A549 (cell line): ENCODE measurements at regions not wholly inside any gene's neighbourhood (a gene's known extent, or its start where the extent isn't known, plus 50 kb on each side); places are given as distances from the start of the nearest gene placed in this dataset.
A peak's percentile ranks its signal among the peaks of the same experiment; 100 is the strongest.
"Not testable (repeated sequence)": the region's sequence is repeated elsewhere in the genome, so short reads cannot be mapped to it uniquely, and the experiment has no call there.

ENCODE experiments used
- ATAC-seq, 2 experiments: fragments of 200-7000 bp in 1 of 2; fragments of >200 bp in 1 of 2; cut with Nextera tagmentation in 1 of 2; cut with Tn5 transposase in 1 of 2; 3 replicates each; pipeline versions ENCODE4 v1.8.0 to v1.9.1; 2018 to 2020; ENCODE audit warnings: mild to moderate bottlenecking in 1 of 2, moderate library complexity in 1 of 2
- CTCF ChIA-PET: fragments of 300-600 bp; sonication (Branson Sonifier 250); formaldehyde crosslinking; extraction: SDS; loops from one replicate; lab custom pipeline; 2021; ENCODE audit warnings: antibody characterized with exemption, inconsistent platforms; lab: Yijun Ruan, JAX
- POLR2A ChIA-PET: fragments of 350-600 bp; formaldehyde crosslinking; extraction: SDS; loops from one replicate; lab custom pipeline; 2021; ENCODE audit warnings: antibody characterized with exemption, inconsistent platforms; lab: Yijun Ruan, JAX
- DNase-seq, 2 experiments: peaks; one replicate each; pipeline versions ENCODE4 v3.0.0 to v3.0.0-alpha.2; 2011 to 2016; ENCODE audit warnings: low read depth in 1 of 2, low spot score in 1 of 2
- FAIRE-seq: peaks from 2 replicates; lab custom pipeline; 2011; peaks lifted over from hg19 to GRCh38; lab: Jason Lieb, UNC
- H3K27ac ChIP-seq, 2 experiments: fragments of >200 bp; sonication (Bioruptor Twin); formaldehyde crosslinking; 3 replicates each; pipeline ENCODE4 v1.5.1; 2016 to 2017
- H3K4me1 ChIP-seq: fragments of >200 bp; sonication (Bioruptor Twin); formaldehyde crosslinking; 3 replicates; pipeline ENCODE4 v1.6.1; 2016
- H3K4me2 ChIP-seq: fragments of >200 bp; sonication (Bioruptor Twin); formaldehyde crosslinking; 3 replicates; pipeline ENCODE4 v1.6.1; 2016
- H3K4me3 ChIP-seq: fragments of >200 bp; sonication (Bioruptor Twin); formaldehyde crosslinking; 3 replicates; pipeline ENCODE4 v1.5.1; 2016
- H3K9me3 ChIP-seq: fragments of >200 bp; sonication (Bioruptor Twin); formaldehyde crosslinking; 3 replicates; pipeline ENCODE4 v1.6.1; 2016
- BHLHE40 ChIP-seq: IDR thresholded peaks from 2 replicates; pipeline ENCODE4 v1.6.1; 2012; ENCODE audit warnings: low read depth, low read length, inconsistent platforms
- CBX2 ChIP-seq: fragments of 200-600 bp; sonication (generic); IDR thresholded peaks from 2 replicates; pipeline ENCODE4 v1.6.1; 2016; ENCODE audit warnings: low read depth, mild to moderate bottlenecking, borderline replicate concordance
- CEBPB ChIP-seq, 2 experiments: fragments of >200 bp in 1 of 2; sonication (Bioruptor Twin) in 1 of 2; formaldehyde crosslinking in 1 of 2; IDR thresholded peaks; 2 replicates each; pipeline ENCODE4 v1.6.1; 2012 to 2016
- CHD2 ChIP-seq: fragments of 150-350 bp; IDR thresholded peaks from 2 replicates; pipeline ENCODE4 v1.6.1; 2014; ENCODE audit warnings: low read length; ENCODE audit not compliant: partially characterized antibody
- CHD4 ChIP-seq: fragments of 200-600 bp; sonication (generic); IDR thresholded peaks from 2 replicates; pipeline ENCODE4 v1.6.1; 2016; ENCODE audit warnings: antibody characterized with exemption, mild to moderate bottlenecking, borderline replicate concordance
- EHF ChIP-seq: fragments of 250-450 bp; sonication (Bioruptor Pico); IDR thresholded peaks from 2 replicates; pipeline ENCODE4 v1.5.0; 2020; ENCODE audit warnings: mild to moderate bottlenecking
- EHMT2 ChIP-seq: fragments of 200-600 bp; sonication (generic); IDR thresholded peaks from 2 replicates; pipeline ENCODE4 v1.6.1; 2016; ENCODE audit warnings: antibody characterized with exemption, low read depth, mild to moderate bottlenecking, moderate library complexity
- ELK1 ChIP-seq: fragments of 150-350 bp; IDR thresholded peaks from 2 replicates; pipeline ENCODE4 v1.6.1; 2014; ENCODE audit warnings: low read depth, mild to moderate bottlenecking, low read length
- FOSB ChIP-seq: fragments of 250-450 bp; sonication (Bioruptor Pico); IDR thresholded peaks from 2 replicates; pipeline ENCODE4 v1.5.0; 2020; ENCODE audit warnings: mild to moderate bottlenecking, moderate library complexity
- GATA3 ChIP-seq: IDR thresholded peaks from 2 replicates; pipeline ENCODE4 v1.6.1; 2012; ENCODE audit warnings: borderline replicate concordance
- HDAC2 ChIP-seq: fragments of 200-600 bp; sonication (generic); IDR thresholded peaks from 2 replicates; pipeline ENCODE4 v1.6.1; 2016
- HEYL ChIP-seq: fragments of 250-450 bp; sonication (Bioruptor Pico); IDR thresholded peaks from 2 replicates; pipeline ENCODE4 v1.8.0; 2021; ENCODE audit warnings: mild to moderate bottlenecking, moderate library complexity
- JUNB ChIP-seq: fragments of >200 bp; sonication (Bioruptor Twin); formaldehyde crosslinking; IDR thresholded peaks from 2 replicates; pipeline ENCODE4 v1.6.1; 2016
- KDM1A ChIP-seq: fragments of 200-600 bp; sonication (generic); IDR thresholded peaks from 2 replicates; pipeline ENCODE4 v1.6.1; 2016; ENCODE audit warnings: low read depth, mild to moderate bottlenecking
- MAFK ChIP-seq: fragments of 450-650 bp; IDR thresholded peaks from 2 replicates; pipeline ENCODE4 v1.6.1; 2014; ENCODE audit not compliant: partially characterized antibody
- NFE2L2 ChIP-seq: fragments of 150-350 bp; conservative IDR thresholded peaks from 2 replicates; pipeline ENCODE4 v1.6.1; 2014; ENCODE audit warnings: low read length
- PHF8 ChIP-seq: fragments of 200-600 bp; sonication (generic); IDR thresholded peaks from 2 replicates; pipeline ENCODE4 v1.6.1; 2016; ENCODE audit warnings: low read depth, mild to moderate bottlenecking, antibody characterized with exemption, moderate library complexity, borderline replicate concordance
- USF2 ChIP-seq: fragments of 450-650 bp; IDR thresholded peaks from 2 replicates; pipeline ENCODE4 v1.6.1; 2014; ENCODE audit warnings: antibody characterized with exemption
- WGBS: methylation state at CpG from one replicate; pipeline ENCODE4 v1.1.6; 2017; ENCODE audit errors: missing lambda C conversion rate; 5-methylcytosine and 5-hydroxymethylcytosine counted together
- TF ChIP-seq, protein P1 (sequence below): fragments of 250-450 bp; sonication (Bioruptor Pico); IDR thresholded peaks from 2 replicates; pipeline ENCODE4 v1.5.0; 2020; ENCODE audit warnings: low read depth, mild to moderate bottlenecking, moderate library complexity
- TF ChIP-seq, protein P2 (sequence below): fragments of >200 bp; sonication (Bioruptor Twin); formaldehyde crosslinking; IDR thresholded peaks from 3 replicates; pipeline ENCODE4 v1.5.1; 2016

DNA sequence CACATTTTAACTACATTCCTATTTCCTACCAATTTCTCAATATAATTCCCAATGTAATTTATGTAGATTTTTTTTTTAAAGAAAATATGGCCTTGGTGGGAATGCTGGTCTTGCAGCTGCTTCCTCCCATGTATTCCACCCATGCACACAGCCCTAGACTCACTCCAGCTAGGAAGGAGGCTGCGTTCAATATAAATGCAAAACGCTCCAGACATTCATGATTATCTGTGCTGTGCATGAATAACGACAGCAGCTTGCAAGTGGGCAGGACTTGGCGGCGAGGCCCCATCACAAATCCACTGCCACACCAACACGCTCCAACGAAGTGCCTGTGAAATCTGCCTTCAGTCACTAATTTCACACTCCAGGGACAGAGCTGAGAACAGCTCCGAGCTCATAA, 391.2 kb downstream of the PREX1 start:
- CTCF ChIA-PET, result interaction anchor here (1.1 kb wide), 1 partner anchor 541 kb away, joined by 3 read pairs; no protein-coding TSS in a partner anchor
- 34% methylated on average over 8 of the region's 8 CpGs for WGBS
- DNase-seq, FAIRE-seq, H3K4me3 ChIP-seq, POLR2A ChIA-PET, H3K4me2 ChIP-seq, H3K27ac ChIP-seq, H3K4me1 ChIP-seq, ATAC-seq: not testable (repeated sequence)
- peaks cover 15% of the 10 kb centered on the region; the same call in 2 of the 3 replicates for H3K9me3 ChIP-seq

DNA sequence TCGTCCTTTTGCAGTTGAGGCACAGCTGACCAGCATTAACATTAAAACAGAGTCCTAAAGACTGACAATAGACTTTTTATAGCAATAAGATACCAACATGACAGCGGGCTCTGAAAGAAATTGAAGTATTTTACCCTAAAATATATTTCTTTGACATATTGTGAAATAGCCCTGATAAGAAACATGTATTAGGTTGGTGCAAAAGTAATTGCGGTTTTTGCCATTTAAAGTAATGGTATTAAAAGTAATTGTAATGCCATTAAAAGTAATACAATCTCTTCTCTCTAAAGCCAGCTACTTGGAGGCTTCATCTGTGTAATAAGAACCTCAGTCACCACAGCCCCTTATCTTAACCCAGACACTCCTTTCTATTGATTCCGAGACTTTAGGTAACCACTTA, 394.6 kb downstream of the PREX1 start:
- Histone ChIP-seq H3K4me1 (no peaks in the 10 kb centered on the region), H3K9me3 (peaks cover under 1% of the 10 kb centered on the region; the same call in 1 of the 3 replicates), H3K27ac (no peak overlapping the region), H3K4me2 (no peak overlapping the region), H3K4me3 (no peak overlapping the region)
- POLR2A ChIA-PET, result no interaction called here
- FAIRE-seq (no peak), ATAC-seq (no peak), DNase-seq (no peak)
- 34% methylated on average over 4 of the region's 4 CpGs for WGBS
- CTCF ChIA-PET, result interaction anchor here (1.0 kb wide), 1 partner anchor 187 kb away, joined by 3 read pairs; no protein-coding TSS in a partner anchor
- TF ChIP-seq HDAC2, result no peak

GRCh38 chr20:48432494-48432832, 395.3 kb downstream of the PREX1 start:
- H3K9me3 ChIP-seq, result no peaks in the 10 kb centered on the region
- H3K27ac ChIP-seq, result no peak overlapping the region
- TF ChIP-seq, protein P1, sequence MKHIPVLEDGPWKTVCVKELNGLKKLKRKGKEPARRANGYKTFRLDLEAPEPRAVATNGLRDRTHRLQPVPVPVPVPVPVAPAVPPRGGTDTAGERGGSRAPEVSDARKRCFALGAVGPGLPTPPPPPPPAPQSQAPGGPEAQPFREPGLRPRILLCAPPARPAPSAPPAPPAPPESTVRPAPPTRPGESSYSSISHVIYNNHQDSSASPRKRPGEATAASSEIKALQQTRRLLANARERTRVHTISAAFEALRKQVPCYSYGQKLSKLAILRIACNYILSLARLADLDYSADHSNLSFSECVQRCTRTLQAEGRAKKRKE (CRISPR knock-in tag), result no peak
- TF ChIP-seq CHD2 (no peak), ELK1 (no peak)
- no peak overlapping the region for H3K4me2 ChIP-seq
- 11% methylated on average over 5 of the region's 5 CpGs for WGBS
- ATAC-seq, result no peak
- no peak for DNase-seq
- POLR2A ChIA-PET, result no interaction called here
- FAIRE-seq, result no peak
- CTCF ChIA-PET, result no interaction called here
- no peak overlapping the region for H3K4me3 ChIP-seq
- no peaks in the 10 kb centered on the region for H3K4me1 ChIP-seq

GRCh38 chr20:48431653-48432493, 395.9 kb downstream of the PREX1 start:
- ATAC-seq, result peak in 1 of 2 experiments; percentile 54; a peak in 1 of 6 replicates
- CTCF ChIA-PET, result no interaction called here
- H3K9me3 ChIP-seq, result no peaks in the 10 kb centered on the region
- H3K4me2 ChIP-seq, result no peak overlapping the region
- H3K4me3 ChIP-seq, result no peak overlapping the region
- H3K27ac ChIP-seq, result no peak overlapping the region
- DNase-seq, result no peak
- no peak for TF ChIP-seq GATA3
- TF ChIP-seq CBX2, result no peak
- TF ChIP-seq EHMT2, result no peak
- no peak for TF ChIP-seq EHF (CRISPR knock-in tag)
- TF ChIP-seq NFE2L2, result no peak
- no peak for TF ChIP-seq HEYL (CRISPR knock-in tag)
- TF ChIP-seq PHF8, result no peak
- TF ChIP-seq CHD2, result no peak
- no peak for TF ChIP-seq BHLHE40
- WGBS, result 27% methylated on average over 9 of the region's 9 CpGs
- POLR2A ChIA-PET, result no interaction called here
- H3K4me1 ChIP-seq, result no peaks in the 10 kb centered on the region
- FAIRE-seq, result no peak

DNA sequence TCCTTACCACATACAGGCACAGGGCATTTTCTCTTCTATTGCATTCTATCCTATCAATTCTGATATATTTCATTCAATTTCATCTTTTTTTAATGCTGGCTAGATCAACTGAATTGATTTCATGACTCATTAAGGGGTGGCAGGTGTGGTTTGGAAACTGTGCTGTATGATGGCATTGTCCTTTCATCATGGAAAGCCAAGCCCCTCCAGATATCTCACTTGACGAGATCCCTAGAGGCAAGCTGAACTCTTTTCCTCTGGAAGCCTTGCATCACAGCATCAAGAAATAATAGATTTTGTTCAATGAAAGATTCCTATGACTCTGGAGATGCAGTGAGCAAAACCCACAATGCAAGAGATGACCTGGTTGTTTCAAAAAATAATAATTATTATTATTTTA, 401.2 kb downstream of the PREX1 start:
- H3K4me2 ChIP-seq, result no peak overlapping the region
- FAIRE-seq, result no peak
- H3K27ac ChIP-seq, result no peak overlapping the region
- DNase-seq, result no peak
- WGBS, result 33% methylated on average over 1 of the region's 1 CpG
- CTCF ChIA-PET, result no interaction called here
- ATAC-seq, result no peak
- no peak overlapping the region for H3K4me3 ChIP-seq
- no peaks in the 10 kb centered on the region for H3K9me3 ChIP-seq
- POLR2A ChIA-PET, result no interaction called here
- H3K4me1 ChIP-seq, result no peaks in the 10 kb centered on the region
- TF ChIP-seq FOSB (CRISPR knock-in tag), result no peak
- TF ChIP-seq KDM1A, result no peak
- TF ChIP-seq HDAC2, result no peak
- no peak for TF ChIP-seq PHF8
- TF ChIP-seq MAFK, result no peak
- TF ChIP-seq CHD4, result no peak
- TF ChIP-seq USF2, result no peak
- no peak for TF ChIP-seq JUNB
- TF ChIP-seq, protein P1 (CRISPR knock-in tag), result no peak
- TF ChIP-seq EHF (CRISPR knock-in tag), result no peak
- TF ChIP-seq, protein P2, sequence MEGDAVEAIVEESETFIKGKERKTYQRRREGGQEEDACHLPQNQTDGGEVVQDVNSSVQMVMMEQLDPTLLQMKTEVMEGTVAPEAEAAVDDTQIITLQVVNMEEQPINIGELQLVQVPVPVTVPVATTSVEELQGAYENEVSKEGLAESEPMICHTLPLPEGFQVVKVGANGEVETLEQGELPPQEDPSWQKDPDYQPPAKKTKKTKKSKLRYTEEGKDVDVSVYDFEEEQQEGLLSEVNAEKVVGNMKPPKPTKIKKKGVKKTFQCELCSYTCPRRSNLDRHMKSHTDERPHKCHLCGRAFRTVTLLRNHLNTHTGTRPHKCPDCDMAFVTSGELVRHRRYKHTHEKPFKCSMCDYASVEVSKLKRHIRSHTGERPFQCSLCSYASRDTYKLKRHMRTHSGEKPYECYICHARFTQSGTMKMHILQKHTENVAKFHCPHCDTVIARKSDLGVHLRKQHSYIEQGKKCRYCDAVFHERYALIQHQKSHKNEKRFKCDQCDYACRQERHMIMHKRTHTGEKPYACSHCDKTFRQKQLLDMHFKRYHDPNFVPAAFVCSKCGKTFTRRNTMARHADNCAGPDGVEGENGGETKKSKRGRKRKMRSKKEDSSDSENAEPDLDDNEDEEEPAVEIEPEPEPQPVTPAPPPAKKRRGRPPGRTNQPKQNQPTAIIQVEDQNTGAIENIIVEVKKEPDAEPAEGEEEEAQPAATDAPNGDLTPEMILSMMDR, result no peak
- TF ChIP-seq CEBPB (IDR thresholded peaks at IDR 0.05), result no peak
